ENCODE measurements at regions not wholly inside any gene's neighbourhood (a gene's known extent, or its start where the extent isn't known, plus 50 kb on each side); places are given as distances from the start of the nearest gene placed in this dataset.

- no peak for TF ChIP-seq PBX3 (IDR thresholded peaks at IDR 0.05; ENCODE audit: insufficient replicate concordance, low read depth, low read length)
Measured at GRCh38 chr3:20482350-20482749, 296.3 kb upstream of the SGO1 start (continued).

- Histone ChIP-seq H3K4me3 (no peak overlapping the region), H3K4me2 (ENCODE audit: control insufficient read depth, insufficient read depth) (no peak overlapping the region), H3K27ac (ENCODE audit: control insufficient read depth, insufficient read depth) (no peak overlapping the region), H3K79me2 (ENCODE audit: control insufficient read depth, insufficient read depth, low read length) (no peaks in the 10 kb centered on the region), H3K9me3 (replicated peaks; ENCODE audit: control insufficient read depth, insufficient read depth, low read length) (no peaks in the 10 kb centered on the region), H3K36me3 (ENCODE audit: control insufficient read depth in 2 of 2, insufficient read depth in 2 of 2, low read length in 1 of 2) (no peaks in the 10 kb centered on the region), H3K27me3 (replicated peaks in 1 of 2; ENCODE audit: control insufficient read depth in 2 of 2, insufficient read depth in 2 of 2, low read length in 1 of 2) (no peaks in the 10 kb centered on the region), H3K4me1 (ENCODE audit: control insufficient read depth, insufficient read depth, low read length) (no peaks in the 10 kb centered on the region), H4K20me1 (ENCODE audit: control insufficient read depth, insufficient read depth) (no peaks in the 10 kb centered on the region), H3K9ac (ENCODE audit: control insufficient read depth, insufficient read depth, low read length) (no peak overlapping the region), H2AFZ (ENCODE audit: control insufficient read depth, low read depth, low read length) (no peak overlapping the region)
- ChIA-PET SMC1A (ENCODE audit: uncharacterized antibody, unreplicated experiment) (no interaction called here), POLR2A (no interaction called here), CTCF (no interaction called here), RAD21 (ENCODE audit: unreplicated experiment) (no interaction called here)
- intact Hi-C loops (cut with micrococcal nuclease; ENCODE audit: unreplicated experiment) (no loop called here), in situ Hi-C loops (cut with MboI) (no loop called here)
- FAIRE-seq: no peak
- no peak for ATAC-seq
- no peak for TF ChIP-seq NR2F1 (conservative IDR thresholded peaks at IDR 0.05)
- TF ChIP-seq, protein P1, sequence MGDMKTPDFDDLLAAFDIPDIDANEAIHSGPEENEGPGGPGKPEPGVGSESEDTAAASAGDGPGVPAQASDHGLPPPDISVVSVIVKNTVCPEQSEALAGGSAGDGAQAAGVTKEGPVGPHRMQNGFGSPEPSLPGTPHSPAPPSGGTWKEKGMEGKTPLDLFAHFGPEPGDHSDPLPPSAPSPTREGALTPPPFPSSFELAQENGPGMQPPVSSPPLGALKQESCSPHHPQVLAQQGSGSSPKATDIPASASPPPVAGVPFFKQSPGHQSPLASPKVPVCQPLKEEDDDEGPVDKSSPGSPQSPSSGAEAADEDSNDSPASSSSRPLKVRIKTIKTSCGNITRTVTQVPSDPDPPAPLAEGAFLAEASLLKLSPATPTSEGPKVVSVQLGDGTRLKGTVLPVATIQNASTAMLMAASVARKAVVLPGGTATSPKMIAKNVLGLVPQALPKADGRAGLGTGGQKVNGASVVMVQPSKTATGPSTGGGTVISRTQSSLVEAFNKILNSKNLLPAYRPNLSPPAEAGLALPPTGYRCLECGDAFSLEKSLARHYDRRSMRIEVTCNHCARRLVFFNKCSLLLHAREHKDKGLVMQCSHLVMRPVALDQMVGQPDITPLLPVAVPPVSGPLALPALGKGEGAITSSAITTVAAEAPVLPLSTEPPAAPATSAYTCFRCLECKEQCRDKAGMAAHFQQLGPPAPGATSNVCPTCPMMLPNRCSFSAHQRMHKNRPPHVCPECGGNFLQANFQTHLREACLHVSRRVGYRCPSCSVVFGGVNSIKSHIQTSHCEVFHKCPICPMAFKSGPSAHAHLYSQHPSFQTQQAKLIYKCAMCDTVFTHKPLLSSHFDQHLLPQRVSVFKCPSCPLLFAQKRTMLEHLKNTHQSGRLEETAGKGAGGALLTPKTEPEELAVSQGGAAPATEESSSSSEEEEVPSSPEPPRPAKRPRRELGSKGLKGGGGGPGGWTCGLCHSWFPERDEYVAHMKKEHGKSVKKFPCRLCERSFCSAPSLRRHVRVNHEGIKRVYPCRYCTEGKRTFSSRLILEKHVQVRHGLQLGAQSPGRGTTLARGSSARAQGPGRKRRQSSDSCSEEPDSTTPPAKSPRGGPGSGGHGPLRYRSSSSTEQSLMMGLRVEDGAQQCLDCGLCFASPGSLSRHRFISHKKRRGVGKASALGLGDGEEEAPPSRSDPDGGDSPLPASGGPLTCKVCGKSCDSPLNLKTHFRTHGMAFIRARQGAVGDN (IDR thresholded peaks at IDR 0.05): no peak
- no TSS peak for BruUV-seq (replicated peaks)
- DNase-seq (ENCODE audit: low read depth, low spot score): no peak
- 28% methylated on average over 5 of the region's 5 CpGs for WGBS (ENCODE audit: insufficient coverage, insufficient replicate concordance, low lambda C conversion rate, missing lambda C conversion rate)
Measured at GRCh38 chr3:20480786-20481365, 294.9 kb upstream of the SGO1 start.
